HEK293 (cell line): ENCODE measurements at regions not wholly inside any gene's neighbourhood (a gene's known extent, or its start where the extent isn't known, plus 50 kb on each side); places are given as distances from the start of the nearest gene placed in this dataset.
"Not testable (repeated sequence)": the region's sequence is repeated elsewhere in the genome, so short reads cannot be mapped to it uniquely, and the experiment has no call there.

ENCODE experiments used
- CTCF ChIP-seq: fragments of 450-650 bp; formaldehyde crosslinking; IDR thresholded peaks from 2 replicates; pipeline ENCODE4 v1.5.1; 2016; ENCODE audit warnings: missing biosample characterization, missing genetic modification characterization
- ZNF488 ChIP-seq: fragments of 450-650 bp; formaldehyde crosslinking; IDR thresholded peaks from 2 replicates; pipeline ENCODE4 v1.5.1; 2016; ENCODE audit warnings: missing biosample characterization, missing genetic modification characterization
- ZNF785 ChIP-seq: fragments of 450-650 bp; formaldehyde crosslinking; IDR thresholded peaks from 2 replicates; pipeline ENCODE4 v1.5.1; 2016; ENCODE audit warnings: missing biosample characterization, missing genetic modification characterization
- ZNF837 ChIP-seq: fragments of 450-650 bp; formaldehyde crosslinking; IDR thresholded peaks from 2 replicates; pipeline ENCODE4 v1.5.1; 2016; ENCODE audit warnings: missing biosample characterization, missing genetic modification characterization
- ZSCAN5A ChIP-seq: fragments of 450-650 bp; formaldehyde crosslinking; IDR thresholded peaks from 2 replicates; pipeline ENCODE4 v1.5.1; 2016; ENCODE audit warnings: missing biosample characterization, missing genetic modification characterization

DNA sequence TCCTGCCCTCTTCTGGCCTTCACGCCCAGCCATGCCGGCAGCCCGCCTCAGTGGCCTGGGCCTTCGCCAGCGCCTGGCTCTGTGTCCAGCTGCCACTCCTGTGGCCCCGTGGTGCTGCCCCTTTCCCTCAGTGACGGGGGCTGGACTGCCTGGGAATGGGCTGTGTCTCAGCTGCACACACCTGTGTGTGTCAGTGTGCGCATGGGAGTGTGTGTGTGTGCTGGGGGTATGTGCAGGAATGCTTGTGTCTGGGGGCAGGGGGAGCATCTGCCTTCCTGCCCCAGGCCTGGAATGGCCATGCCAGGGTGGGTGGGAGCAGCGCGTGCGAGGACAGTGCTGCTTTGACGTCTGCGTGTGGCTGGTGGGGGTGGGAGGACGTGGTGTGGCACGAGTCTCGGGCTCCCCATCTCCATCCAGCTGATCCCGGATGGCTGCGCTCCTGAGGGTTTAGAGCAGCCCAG lies 224.9 kb downstream of the TMEM121 start:
- not testable (repeated sequence) for TF ChIP-seq ZNF488; ZNF785 (tag by site-specific recombination); CTCF (tag by site-specific recombination); ZNF837 (tag by site-specific recombination); ZSCAN5A
